HG02852 (cell line): ENCODE measurements at regions not wholly inside any gene's neighbourhood (a gene's known extent, or its start where the extent isn't known, plus 50 kb on each side); places are given as distances from the start of the nearest gene placed in this dataset.
A peak's percentile ranks its signal among the peaks of the same experiment; 100 is the strongest.
"Not testable (repeated sequence)": the region's sequence is repeated elsewhere in the genome, so short reads cannot be mapped to it uniquely, and the experiment has no call there.

ENCODE experiments used
- ATAC-seq: cut with Tn5 transposase; IDR thresholded peaks from one replicate; pipeline ENCODE4 v1.9.1; 2021; ENCODE audit warnings: mild to moderate bottlenecking, moderate library complexity; ENCODE audit not compliant: unreplicated experiment

DNA sequence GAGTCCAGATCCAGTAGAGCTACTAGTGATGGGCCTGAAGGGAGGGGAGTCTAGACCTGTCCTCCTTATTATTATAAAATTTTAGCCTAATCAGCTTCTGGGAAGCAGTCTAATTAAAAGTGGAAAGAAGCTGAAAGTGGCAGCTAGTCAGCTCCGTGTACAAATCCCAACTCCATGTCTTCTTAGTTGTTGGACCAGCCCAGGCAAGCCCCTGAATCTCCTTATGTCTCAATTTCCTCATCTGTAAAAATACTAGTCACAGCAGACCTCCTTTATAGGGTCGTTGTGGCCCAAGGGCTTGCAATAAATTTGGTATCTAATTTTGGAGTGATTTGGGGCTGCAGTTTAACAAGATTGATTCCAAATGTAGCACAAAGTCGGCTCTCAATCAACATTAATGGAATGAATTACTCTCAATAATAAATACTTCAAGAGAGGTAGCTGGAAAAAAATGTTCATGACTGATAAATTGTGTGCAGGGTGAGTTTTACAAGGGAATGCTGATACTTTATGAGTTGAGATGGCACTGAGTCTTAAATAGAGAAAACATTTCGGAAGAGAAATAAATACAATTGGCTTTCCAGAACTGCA, 118.3 kb upstream of the NDUFV2 start:
- ATAC-seq = no peak

GRCh38 chr18:8987241-8987640, 115.3 kb upstream of the NDUFV2 start:
- no peak for ATAC-seq

DNA sequence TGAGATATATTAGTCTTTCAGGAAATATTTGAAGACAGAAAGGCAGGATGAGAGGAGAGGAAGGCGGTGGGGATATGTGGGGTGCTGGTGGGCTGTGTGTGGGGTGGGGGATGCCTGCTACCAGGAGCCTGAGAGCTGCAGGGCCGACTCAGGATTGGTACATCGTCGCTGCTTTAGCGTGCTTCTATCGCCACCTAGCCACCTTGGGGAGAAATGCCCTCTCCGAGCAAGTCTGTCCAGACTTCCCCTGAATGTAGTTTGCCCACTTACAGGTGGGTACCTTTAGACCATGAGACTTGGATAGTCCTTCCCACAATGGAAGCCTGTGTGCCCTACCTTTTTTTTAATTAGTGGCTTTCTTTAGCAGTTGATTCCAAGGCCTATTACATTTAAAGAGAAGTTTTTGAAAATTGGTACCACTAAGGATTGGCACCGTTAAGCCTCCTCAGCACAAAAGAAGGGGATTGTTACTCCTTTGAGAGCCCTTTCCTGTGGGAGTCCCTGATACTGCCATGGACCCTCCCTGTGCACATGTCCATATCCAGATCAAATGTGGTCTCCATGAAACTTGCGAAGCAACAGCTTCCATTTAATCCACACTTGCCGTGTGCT, 114.1 kb upstream of the NDUFV2 start:
- ATAC-seq = peak; percentile 76

GRCh38 chr18:8989017-8989416, 113.5 kb upstream of the NDUFV2 start:
- no peak for ATAC-seq

- ATAC-seq = no peak
Measured at GRCh38 chr18:8989855-8990254, 112.6 kb upstream of the NDUFV2 start.

DNA sequence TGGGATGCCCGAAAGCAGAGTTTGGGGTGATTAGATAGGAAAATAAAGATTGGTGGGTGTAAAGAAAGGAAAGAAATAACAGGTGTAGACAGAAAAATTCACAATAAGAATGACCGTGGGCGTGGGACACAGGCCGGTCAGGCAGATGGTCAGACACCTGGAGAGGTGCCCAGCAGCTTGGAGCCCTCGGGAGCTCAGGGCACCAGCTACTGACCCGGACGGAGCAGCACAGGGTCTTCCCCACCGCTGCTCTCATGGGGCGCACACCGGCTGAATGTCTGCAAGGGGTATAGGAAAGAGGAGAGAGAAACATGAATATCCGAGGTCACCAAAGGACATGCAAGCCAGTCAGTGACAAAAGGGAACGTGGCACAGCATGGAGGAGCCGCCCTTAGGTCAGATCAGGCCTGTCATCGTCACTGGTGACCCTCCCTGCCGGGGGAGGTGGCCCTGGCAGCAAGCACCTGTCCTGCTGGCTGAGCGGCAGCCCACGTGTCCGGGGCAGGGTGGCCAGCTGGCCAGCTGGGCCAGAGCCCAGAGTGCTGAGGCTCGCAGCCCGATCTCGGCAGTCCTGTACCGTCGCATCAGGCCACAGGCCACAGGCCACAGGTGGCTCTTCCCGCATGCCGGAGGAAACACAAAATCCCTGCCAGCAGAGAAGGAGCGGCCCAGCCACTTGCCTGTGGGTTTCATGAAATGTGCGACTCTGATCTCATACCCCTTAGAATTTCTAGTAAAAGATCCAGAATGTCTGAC, 112.0 kb upstream of the NDUFV2 start:
- no peak for ATAC-seq

- no peak for ATAC-seq
Measured at GRCh38 chr18:8991155-8991554, 111.3 kb upstream of the NDUFV2 start.

GRCh38 chr18:8992500-8992899, 110.0 kb upstream of the NDUFV2 start:
- not testable (repeated sequence) for ATAC-seq

DNA sequence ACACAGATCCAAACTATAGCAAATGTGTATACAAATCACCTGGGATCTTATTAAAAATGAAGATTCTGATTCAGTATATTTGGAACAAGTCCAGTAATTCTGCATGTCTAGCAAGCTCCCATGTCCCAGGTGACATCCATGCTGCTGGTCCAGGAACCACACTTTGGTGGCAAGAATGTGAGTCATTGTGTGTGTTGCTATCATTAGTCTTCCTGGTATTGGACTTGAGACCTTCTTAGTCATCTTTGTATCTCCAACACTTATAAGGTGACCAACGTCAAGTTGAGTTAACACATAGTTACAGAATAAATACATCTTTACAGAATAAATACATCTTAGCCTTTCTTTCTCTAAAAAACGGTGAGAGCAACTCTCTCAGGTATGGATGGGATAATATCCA, 107.9 kb upstream of the NDUFV2 start:
- no peak for ATAC-seq

DNA sequence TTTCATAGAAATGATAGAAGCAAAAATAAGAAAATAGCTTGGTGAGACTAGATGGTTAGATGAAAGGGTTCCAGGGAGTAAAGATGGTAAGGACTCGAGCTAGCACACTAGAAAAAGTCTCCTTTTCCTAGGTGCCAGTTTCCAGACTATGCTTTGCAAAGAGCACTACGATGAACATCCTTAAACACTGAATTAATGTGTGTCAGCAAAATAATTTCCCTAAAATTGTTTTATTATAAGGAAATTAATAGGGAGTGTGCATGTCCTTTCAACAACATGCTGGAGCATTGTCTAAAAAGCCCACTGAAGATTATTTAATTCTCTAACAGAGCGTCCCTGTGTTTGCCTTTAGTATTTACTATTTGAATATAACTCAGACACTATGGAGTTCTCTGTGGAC, 107.4 kb upstream of the NDUFV2 start:
- ATAC-seq = no peak

DNA sequence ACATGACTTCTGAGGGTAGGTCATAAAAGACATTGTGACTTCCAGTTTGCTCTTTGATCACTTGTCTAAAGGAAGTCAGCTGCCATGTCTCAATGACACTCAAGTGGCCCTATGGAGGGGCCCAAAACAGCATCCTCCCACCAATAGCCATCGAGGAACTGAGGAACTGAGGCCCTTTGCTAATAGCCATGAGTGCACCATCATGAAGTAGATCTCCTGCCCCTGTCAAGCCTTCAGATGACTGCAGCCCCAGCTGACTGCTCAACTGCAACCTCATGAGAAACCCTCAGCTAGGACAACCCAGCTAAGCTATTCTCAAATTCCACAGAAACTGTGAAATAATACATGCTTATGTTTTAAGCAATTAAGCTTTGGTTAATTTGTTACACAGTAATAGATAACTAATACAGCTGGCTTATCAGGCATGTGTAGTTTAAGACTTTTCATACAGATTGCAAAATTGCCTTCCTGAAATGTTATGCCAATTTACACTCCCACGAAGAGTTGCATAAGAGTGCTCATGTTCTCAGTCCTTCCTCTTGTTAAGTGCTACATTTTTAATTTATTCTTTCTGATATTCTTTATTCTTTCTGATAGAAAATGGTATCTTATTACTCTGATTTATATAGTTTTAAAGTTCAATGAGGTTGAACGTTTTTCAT, 105.6 kb upstream of the NDUFV2 start:
- ATAC-seq = no peak

- ATAC-seq = no peak
Measured at GRCh38 chr18:8997634-8998033, 104.9 kb upstream of the NDUFV2 start.

DNA sequence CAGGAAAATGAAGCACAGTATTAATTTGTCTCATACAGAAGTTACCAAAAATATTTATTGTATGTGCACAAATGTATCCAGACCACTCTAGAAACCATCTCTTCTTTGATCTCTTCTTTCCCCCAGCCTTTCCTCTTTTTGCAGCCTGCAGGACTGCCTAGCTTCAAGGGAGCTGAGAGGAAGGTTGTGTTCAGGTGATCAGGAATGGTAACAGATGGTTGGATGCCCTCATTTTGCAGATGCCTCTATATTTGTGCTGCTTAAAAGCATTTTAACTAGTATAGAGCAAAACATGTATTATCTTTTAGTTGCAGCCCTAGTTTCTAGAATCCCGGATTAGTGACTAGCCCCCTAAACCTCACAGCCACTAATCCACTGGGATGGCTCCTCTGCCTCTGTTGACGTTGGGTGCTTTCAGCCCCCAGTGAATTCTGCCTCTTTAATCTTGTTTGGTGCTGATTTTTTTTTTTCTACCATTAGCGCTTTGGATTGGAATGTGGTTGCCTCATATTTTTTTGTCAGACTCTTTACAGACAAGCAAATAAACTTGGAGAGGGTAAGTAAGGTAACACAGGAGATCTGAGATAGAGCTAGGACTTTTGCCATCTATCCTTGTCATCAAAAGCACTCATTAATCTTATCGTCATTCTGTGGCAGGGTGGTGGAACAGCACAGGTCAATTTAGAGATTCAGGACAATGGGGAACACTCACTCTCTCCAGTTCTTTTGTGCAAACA, 103.8 kb upstream of the NDUFV2 start:
- ATAC-seq = no peak

DNA sequence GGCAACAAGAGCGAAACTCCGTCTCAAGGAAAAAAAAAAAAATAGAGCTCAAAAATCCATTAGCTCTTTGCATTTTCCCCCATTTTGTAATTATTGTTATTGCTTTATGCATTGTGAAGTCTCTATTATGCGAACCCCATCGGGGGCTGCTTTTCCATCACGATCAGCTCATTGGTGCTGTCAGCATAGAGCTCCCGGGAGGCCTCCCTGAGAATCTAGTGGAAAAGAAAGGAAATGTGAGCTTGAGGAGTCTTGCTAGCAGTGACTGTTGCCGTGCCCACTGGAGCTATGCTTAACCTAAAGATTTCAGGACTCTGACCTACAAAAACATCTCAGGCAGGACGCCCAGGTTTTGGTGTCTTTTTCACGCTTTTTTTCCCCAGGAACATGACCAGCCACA, 102.6 kb upstream of the NDUFV2 start:
- ATAC-seq = no peak

DNA sequence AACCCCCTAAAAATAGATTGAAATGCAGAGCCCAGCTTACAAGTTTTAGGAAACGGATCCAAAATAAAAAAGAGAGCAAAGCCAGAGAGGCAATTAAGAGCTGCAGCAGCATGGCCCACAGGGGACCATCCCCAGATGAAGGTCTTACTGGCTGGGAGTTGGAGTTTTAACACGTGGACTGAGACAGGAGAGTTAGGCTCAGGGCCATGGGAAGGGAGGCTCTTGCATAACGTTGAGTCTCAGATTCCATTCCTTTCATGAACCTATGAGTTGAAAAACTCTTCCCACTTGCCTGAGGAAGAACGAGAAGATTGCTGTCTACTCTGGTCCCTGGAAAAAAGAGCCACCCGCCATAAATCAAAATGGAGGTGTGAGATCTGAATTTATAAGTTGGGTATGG, 101.8 kb upstream of the NDUFV2 start:
- no peak for ATAC-seq

DNA sequence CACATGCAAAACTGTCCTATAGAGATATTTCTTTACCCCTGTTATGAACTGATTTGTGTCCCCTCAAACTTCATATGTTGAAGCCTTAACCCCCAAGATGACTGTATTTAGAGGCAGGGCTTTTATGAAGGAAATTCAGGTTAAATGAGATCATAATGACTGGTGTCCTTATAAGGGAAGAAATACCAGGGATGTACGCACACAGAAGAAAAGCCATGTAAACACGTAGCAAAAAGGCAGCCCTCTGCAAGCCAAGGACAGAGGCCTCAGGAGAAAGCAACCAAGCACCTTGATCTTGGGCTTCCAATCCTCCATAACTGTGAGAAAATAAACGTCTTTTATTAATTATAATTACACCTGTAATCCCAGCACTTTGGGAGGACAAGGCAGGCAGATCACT, 101.3 kb upstream of the NDUFV2 start:
- ATAC-seq = no peak

DNA sequence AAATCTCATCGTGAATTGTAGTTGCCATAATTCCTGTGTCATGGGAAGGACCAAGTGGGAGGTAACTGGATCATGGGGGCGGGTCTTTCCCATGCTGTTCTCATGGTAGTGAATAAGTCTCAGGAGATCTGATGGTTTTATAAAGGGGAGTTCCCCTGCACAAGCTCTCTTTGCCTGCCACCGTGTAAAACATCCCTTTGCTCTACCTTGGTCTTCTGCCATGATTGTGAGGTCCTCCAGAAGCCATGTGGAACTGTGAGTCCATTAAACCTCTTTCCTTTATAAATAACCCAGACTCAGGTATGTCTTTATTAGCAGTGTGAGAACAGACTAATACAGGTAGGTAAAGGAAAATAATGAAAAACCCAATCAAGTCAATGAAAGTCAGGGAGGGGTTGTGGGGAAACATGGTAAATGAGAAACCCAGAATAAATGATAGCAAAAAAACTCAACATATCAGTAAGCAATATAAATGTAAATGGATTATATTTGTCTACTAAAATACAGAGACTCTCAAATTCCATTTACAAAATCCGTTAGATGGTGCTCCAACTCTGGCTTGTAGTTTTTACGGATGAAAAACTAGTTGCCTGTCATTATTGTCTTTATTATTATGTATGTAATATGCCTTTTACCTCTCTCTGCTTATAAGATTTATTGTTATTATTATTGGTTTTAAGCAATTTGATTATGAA, 98.9 kb upstream of the NDUFV2 start:
- no peak for ATAC-seq

GRCh38 chr18:9004308-9004707, 98.2 kb upstream of the NDUFV2 start:
- ATAC-seq = not testable (repeated sequence)

DNA sequence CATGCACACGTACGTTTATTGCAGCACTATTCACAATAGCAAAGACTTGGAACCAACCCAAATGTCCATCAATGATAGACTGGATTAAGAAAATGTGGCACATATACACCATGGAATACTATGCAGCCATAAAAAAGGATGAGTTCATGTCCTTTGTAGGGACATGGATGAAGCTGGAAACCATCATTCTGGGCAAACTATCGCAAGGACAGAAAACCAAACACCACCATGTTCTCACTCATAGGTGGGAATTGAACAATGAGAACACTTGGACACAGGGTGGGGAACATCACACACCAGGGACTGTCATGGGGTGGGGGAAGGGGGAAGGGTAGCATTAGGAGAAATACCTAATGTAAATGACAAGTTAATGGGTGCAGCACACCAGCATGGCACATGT, 94.8 kb upstream of the NDUFV2 start:
- ATAC-seq = not testable (repeated sequence)

DNA sequence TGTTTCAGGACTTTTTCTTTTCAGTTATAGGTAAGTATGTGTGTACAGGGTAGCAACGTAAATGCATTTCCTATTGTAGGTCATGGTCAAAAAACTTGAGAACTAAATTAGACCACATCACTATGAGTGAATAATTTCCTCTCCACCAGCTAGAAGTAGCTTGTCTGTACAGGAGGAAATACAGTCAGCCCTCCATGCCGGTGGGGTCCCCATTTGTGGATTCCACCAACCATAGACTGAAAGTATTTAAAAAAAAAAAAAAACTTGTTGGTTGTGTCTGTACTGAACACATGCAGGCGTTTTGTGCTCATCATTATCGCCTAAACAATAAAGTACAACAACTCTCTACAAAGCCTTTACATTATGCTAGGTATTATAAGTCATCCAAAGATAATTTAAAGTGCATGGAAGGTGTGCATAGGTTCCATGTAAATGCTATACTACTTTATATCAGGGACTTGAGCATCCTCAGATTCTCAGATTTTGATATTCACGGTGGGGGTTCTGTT, 94.2 kb upstream of the NDUFV2 start:
- ATAC-seq = no peak
